ENCODE measurements at regions not wholly inside any gene's neighbourhood (a gene's known extent, or its start where the extent isn't known, plus 50 kb on each side); places are given as distances from the start of the nearest gene placed in this dataset.

- H3K4me3 ChIP-seq (ENCODE audit: low read depth, low read length) = no peak overlapping the region
- no peak for DNase-seq (ENCODE audit: low read depth)
- no peak for TF ChIP-seq MAX (IDR thresholded peaks at IDR 0.05; ENCODE audit: low read depth, low read length)
- no peak for TF ChIP-seq CTCF (IDR thresholded peaks at IDR 0.05; ENCODE audit: low read depth, low read length)
- no peak for TF ChIP-seq MYC (IDR thresholded peaks at IDR 0.05; ENCODE audit: low read depth, low read length)
- TF ChIP-seq POLR2A (IDR thresholded peaks at IDR 0.05; ENCODE audit: extremely low read depth, insufficient read length) = no peak
These were observed 651.1 kb upstream of the ID2 start for GRCh38 chr2:8030573-8031303.

GRCh38 chr2:8031370-8031769, 650.5 kb upstream of the ID2 start:
- no peak overlapping the region for H3K4me3 ChIP-seq (ENCODE audit: low read depth, low read length)
- DNase-seq (ENCODE audit: low read depth) = no peak
- no peak for TF ChIP-seq CTCF (IDR thresholded peaks at IDR 0.05; ENCODE audit: low read depth, low read length)
- TF ChIP-seq POLR2A (IDR thresholded peaks at IDR 0.05; ENCODE audit: extremely low read depth, insufficient read length) = no peak
- no peak for TF ChIP-seq MAX (IDR thresholded peaks at IDR 0.05; ENCODE audit: low read depth, low read length)

- H3K4me3 ChIP-seq (ENCODE audit: low read depth, low read length) = no peak overlapping the region
- no peak for TF ChIP-seq MAX (IDR thresholded peaks at IDR 0.05; ENCODE audit: low read depth, low read length)
- TF ChIP-seq MYC (IDR thresholded peaks at IDR 0.05; ENCODE audit: low read depth, low read length) = no peak
- no peak for TF ChIP-seq CTCF (IDR thresholded peaks at IDR 0.05; ENCODE audit: low read depth, low read length)
- TF ChIP-seq POLR2A (IDR thresholded peaks at IDR 0.05; ENCODE audit: extremely low read depth, insufficient read length) = no peak
- no peak for DNase-seq (ENCODE audit: low read depth)
These were observed 648.2 kb upstream of the ID2 start for GRCh38 chr2:8033546-8034096.

GRCh38 chr2:8036366-8036765, 645.5 kb upstream of the ID2 start:
- TF ChIP-seq POLR2A (IDR thresholded peaks at IDR 0.05; ENCODE audit: extremely low read depth, insufficient read length) = no peak
- TF ChIP-seq MAX (IDR thresholded peaks at IDR 0.05; ENCODE audit: low read depth, low read length) = no peak
- no peak for TF ChIP-seq MYC (IDR thresholded peaks at IDR 0.05; ENCODE audit: low read depth, low read length)
- TF ChIP-seq CTCF (IDR thresholded peaks at IDR 0.05; ENCODE audit: low read depth, low read length) = no peak
- no peak overlapping the region for H3K4me3 ChIP-seq (ENCODE audit: low read depth, low read length)
- no peak for DNase-seq (ENCODE audit: low read depth)

GRCh38 chr2:8039732-8040131, 642.1 kb upstream of the ID2 start:
- no peak for DNase-seq (ENCODE audit: low read depth)
- no peak overlapping the region for H3K4me3 ChIP-seq (ENCODE audit: low read depth, low read length)
- TF ChIP-seq CTCF (IDR thresholded peaks at IDR 0.05; ENCODE audit: low read depth, low read length) (no peak), MYC (IDR thresholded peaks at IDR 0.05; ENCODE audit: low read depth, low read length) (no peak)

Data from NB4 (cell line).